ENCODE measurements at regions not wholly inside any gene's neighbourhood (a gene's known extent, or its start where the extent isn't known, plus 50 kb on each side); places are given as distances from the start of the nearest gene placed in this dataset.

DNA sequence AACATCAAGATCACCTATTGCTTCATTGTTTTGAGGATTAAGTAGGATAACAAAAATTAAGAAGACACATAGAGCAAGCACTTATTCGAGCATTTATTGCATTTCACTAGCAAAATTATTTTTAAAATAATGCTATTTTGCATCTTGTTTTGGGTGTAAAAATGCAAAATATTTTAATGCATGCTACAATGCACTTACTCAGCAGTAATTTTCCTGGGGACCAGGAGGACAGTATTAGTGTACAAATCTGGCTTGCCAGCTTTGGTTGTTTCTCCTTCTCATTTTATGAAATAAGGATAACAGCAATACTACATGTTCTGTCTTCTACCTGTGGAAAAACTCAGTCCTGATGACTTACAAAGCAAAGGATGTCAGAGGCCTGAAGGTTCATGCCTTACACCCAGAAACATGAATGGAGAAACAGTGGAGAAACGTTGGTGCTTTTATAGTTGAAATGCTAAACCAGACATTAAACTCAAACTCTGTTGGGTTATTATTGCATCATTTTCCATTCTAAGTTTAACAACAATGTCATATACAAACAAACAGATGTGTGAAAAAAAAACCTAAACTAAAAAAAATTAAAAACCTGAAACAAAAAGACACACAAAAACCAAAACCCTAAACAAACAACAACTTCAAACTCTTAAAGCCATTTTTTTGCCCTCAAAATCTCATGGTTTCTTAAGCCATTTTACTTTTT is 50.2 kb upstream of the ATXN1 start:
- no peak for DNase-seq (ENCODE audit: low read depth)
- no peak overlapping the region for H3K4me3 ChIP-seq (ENCODE audit: low read length)
- TF ChIP-seq, protein P1, sequence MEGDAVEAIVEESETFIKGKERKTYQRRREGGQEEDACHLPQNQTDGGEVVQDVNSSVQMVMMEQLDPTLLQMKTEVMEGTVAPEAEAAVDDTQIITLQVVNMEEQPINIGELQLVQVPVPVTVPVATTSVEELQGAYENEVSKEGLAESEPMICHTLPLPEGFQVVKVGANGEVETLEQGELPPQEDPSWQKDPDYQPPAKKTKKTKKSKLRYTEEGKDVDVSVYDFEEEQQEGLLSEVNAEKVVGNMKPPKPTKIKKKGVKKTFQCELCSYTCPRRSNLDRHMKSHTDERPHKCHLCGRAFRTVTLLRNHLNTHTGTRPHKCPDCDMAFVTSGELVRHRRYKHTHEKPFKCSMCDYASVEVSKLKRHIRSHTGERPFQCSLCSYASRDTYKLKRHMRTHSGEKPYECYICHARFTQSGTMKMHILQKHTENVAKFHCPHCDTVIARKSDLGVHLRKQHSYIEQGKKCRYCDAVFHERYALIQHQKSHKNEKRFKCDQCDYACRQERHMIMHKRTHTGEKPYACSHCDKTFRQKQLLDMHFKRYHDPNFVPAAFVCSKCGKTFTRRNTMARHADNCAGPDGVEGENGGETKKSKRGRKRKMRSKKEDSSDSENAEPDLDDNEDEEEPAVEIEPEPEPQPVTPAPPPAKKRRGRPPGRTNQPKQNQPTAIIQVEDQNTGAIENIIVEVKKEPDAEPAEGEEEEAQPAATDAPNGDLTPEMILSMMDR (IDR thresholded peaks at IDR 0.05; ENCODE audit: insufficient read depth, low read depth, low read length, missing control alignments) = no peak

Data from epithelial cell of esophagus (primary cell).